C1 segment of cervical spinal cord (tissue), 14 donors: ENCODE measurements at regions not wholly inside any gene's neighbourhood (a gene's known extent, or its start where the extent isn't known, plus 50 kb on each side); places are given as distances from the start of the nearest gene placed in this dataset.

Experiments used
- DNase-seq, 14 donors: peaks; one replicate each; lab custom pipeline; 2025; lab: John Stamatoyannopoulos, UW

DNA sequence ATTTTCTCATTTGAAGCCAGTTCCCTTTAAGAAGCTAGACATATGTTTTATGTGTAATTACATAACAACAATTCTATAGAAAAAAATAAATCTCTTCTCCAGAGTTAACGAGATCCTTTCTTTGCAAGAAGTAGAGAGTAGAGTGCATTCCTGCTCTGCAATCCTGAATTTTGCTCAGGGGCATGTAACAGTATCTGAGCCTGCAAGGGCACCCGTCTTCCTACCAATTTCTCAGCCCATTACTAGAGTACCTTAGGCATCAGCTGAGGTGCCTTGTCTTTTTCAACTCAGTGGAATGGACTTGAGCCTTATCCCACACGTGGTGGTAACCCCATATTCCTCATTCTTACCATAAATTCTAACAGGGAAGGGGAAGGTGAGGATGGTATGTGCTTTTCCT is 205.9 kb downstream of the IKZF2 start:
- DNase-seq: no peak

DNA sequence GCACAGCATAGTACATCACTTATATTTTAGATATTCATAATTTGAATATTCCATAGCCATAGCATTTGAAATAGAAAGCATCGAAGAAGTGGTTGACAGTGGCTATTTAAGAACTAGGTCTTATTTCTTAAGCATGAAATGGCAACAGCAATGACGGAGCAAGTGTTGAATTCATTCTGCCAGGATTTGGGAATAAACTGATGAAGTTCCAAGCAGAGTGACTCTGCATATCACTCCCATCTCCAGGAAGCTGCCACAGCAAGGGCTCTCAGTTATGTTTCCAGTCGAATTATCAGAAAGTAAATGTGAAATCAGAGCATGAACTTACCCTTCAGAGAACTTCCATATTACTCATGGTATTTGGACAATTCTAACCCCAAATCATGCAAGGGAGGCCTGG is 208.1 kb downstream of the IKZF2 start:
- DNase-seq: no peak

DNA sequence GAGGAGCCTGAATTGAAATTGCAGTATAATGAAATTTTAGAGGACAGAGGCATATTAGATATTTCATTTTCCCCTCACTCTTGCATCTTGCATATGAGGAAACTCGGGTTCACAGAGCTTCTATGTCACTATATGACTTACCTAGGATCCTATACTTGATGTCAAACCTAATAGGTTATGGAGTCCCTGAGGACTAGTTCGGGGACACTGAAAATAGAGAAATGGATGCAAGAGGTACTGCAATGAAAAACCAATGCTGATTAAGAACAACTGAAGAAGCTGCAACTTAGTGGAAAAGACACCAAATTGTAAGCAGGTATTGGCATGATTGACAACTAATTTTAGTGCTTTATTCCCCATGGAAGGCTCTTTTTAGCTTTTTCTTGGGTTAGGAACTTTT is 210.1 kb downstream of the IKZF2 start:
- DNase-seq: no peak

DNA sequence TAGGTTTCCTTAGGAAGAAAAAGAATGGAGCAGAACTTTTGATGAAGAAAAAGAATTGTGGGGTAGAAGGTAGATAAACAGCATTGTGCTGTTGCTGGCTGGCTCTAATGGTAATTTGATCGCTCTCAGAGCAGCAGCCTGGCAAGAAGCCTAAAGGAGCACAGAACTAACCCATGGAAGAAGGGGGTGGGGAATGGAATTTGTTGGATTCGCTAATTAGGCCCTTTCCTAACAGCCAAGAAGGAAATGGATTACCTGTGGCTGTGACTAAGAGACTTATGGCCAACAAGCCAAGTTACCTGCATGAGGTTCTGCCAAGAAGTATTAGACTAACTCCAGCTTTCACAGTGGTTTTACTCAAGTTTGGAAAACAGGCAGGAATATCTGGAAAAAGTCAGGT is 210.6 kb downstream of the IKZF2 start:
- DNase-seq: peak in 1 of 14 donors; percentile 6

DNA sequence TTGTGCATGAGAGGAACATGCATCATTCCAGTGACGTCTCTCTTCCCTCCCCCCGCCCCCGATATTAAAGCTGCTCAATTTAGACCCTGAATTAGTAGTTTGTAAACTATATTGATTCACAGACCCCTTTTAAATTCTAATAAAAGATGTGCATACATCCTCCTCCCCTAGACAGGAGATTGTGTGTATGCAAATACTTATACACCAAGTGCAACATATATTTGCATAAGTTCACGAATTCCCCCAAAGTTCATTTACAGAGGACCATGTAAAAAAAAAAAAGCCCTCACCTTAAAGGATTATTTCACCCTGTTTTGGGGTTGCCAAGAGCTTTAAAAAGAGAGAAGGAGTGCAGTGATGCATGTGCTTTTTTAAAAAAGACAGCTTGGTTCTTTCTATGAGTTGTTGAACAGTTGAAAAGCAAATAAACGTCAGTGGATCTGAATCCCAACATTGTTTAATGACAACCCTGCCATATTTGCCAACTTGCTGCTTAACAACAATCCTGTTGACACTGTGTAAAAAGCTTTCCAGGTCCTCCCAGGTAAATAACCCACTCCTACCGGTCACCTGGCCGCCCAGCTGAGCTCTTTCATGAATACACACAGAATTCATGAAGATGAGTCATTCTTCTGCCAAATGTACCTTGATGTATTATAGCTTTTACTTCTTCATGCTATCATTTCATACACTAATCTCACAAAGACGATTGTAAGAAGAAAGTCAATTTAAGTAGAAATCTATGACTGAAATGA is 211.5 kb downstream of the IKZF2 start:
- DNase-seq: no peak

DNA sequence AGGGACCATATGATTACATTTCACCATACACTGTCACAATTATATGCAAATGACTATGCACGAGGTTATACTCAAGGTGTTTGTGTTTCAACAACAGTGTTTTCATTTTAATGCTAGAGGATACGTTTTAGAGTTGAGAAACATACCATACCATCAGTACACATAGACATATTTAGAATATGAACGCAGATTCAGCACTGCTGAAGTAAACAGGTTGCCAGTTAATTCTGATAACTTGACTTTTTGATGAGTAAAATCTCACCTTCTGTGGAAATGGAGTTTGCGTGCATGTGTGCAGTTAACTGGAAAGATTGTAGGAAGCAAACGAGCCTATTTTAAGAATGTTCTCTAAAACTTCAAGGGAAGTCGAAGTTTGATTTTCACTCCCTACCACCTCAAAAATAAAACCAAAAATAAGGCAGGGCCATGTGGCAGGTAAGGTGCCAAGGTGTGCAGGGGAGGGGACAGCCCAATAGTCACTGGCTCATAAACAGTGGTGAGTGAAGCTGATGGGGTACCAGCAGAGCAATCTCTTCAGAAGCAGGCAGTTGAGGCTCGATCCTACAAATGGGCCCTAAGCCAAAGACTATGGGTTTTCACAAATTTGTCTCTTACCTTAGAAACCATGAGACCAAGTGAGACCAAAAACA is 213.1 kb downstream of the IKZF2 start:
- no peak for DNase-seq

DNA sequence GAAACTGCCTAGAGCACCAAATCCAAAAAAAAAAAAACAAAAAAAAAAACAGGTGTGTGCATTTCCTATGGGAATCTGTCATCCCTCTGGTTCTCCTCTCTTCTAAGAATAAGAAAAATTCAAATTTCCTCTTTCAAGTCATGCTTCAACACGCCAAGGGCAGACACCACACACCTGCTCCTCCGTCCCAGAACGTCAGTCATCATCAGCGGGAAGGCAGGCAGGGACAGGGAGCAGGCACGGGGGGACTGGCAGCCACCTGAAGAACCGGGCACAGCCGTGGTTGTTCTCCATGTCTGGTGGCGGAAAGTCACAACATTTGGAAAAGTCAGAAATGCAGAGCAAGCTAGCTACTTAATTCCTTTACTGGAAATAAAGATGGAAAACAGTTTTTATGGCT is 214.8 kb downstream of the IKZF2 start:
- DNase-seq: no peak

DNA sequence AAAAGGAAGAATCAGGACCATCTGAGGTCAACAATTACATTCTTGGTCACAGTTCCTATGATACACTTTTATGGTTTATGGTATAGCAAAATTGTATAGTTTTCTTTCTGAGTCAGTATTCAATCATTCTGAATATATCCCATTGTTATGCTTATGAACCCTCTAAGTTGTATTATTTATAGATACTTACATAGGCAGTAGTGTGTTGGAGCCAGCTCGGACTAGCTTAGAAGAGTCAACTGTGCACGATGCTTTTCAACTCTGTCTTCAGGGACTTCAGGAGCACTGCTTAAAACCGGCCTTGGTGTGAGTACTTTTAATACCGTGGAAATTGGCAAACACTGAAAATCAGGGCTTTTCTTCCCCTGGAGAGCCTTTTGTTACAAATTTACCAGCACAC is 215.7 kb downstream of the IKZF2 start:
- DNase-seq: no peak

DNA sequence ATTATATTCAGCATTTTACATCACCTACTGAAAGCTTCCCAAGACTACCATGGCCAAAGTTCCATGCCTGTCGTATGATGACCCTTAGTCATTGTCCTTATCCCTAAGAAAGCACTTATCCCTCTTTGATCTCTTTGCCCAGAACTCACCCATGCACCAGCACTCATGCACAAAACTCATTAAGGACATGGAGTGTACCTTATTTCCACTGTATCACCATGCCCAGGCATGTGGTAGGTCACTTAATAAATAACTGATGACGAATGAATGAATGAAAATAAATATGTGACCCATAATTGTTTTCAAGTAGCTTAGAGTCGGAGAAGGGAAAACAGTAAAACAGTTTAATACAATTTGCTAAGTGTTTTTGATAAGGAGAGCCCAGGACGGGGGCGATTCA is 220.1 kb downstream of the IKZF2 start:
- DNase-seq: no peak

DNA sequence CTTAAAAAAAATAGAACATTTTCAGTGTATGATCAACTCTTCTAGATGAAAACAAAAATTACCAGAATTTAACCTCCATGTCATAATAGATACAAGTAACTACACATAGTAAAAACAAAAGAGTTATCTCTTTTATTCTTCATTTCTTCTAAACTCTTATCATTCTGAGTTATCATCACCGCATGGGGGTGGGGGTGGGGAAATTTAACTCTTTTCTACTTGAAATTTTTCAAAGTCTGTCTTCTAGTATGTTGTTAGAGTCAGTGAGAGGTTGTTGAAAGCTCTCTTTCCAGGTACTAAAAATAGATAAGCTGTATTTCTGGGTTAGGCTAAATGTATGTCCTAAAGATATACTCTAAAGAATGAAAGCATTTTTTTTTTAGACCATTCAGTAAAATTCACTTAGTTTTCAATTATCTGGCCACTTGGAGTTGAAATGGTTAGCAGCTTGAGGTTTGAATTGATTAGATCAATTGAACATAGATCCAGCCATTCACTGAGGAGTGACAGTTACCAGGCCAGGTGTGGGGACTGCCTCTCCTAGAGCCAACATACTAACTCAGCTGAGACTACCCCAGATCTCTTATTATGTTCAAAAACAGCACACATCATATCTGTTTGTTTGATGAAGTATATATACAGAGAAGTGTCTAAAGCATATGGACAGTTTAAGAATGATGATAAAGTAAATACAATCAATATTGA is 220.7 kb downstream of the IKZF2 start:
- DNase-seq: no peak

DNA sequence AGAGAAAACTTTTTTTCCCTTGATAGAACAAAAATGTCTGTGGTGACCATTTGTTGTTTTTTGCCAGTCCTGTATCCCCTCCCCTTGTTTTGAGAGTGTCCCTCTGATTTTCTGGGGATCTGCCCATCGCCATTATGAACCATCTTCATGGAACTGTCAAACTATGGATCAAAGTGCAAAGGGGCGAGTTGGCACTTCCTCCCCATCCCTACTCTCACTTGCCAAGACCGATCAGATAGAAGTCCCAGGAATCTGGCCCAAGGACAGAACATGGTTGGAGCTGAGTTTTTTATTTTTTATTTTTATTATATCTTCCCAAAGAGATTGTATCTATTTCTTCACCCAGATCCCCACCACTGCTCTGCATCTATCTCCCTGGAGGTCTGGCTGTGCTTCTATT is 221.4 kb downstream of the IKZF2 start:
- no peak for DNase-seq

DNA sequence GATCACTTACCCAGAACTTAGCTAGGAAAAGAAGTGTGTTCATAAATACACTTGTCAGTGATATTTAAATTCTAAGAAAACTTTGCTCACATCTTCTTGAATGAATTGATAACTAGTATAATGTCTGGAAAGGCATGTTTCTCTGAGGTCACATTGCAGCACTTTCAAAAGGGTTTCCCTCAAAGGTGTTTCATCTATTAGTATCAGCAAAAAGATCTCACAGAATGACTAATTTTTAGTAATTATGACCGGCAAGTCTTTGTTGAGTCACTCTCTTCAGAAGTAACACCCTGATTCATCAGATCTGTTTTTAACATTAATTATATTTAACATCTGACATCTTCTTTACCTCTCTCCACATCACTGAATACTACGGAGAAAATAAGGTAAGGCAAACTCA is 222.3 kb downstream of the IKZF2 start:
- DNase-seq: no peak

DNA sequence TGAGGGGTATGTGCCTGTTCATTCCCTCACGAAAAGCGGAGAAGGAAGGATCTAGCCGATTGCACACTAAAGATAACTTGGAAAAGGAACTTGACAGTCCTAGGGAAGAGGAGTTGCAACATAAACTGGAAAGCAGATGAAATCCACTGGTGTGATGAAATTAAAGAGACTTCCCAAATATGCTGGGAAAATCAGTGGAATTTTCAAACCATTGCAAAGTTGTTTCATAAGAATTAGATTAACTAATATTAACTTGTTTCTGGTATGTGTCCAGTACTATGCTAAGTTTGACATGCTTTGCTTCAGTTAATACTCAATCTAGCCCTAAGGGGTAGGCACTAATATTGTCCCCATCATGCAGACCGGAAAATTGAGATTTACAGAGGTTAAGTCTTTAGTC is 222.7 kb downstream of the IKZF2 start:
- no peak for DNase-seq

DNA sequence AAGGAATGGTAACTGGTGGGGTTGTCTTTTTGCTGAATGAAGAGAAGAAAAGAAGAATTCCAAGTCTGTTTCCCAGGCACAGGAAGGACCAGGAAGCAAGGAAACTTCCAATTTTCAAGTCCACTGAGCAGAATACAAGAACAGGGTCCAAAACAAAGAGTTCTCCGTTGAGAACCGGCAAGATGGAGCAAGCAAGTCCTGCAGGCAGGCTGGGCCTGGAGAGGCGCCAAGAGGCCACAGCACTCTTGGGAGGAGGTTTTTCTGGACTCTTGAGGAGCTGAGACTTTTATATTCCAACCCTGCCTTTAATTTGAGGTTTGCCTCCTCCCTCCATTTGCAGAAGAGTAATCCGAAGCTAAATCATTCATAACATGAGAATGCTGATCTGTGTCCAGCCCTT is 224.5 kb downstream of the IKZF2 start:
- peak in 2 of 14 donors; percentile 4 to 39 for DNase-seq

DNA sequence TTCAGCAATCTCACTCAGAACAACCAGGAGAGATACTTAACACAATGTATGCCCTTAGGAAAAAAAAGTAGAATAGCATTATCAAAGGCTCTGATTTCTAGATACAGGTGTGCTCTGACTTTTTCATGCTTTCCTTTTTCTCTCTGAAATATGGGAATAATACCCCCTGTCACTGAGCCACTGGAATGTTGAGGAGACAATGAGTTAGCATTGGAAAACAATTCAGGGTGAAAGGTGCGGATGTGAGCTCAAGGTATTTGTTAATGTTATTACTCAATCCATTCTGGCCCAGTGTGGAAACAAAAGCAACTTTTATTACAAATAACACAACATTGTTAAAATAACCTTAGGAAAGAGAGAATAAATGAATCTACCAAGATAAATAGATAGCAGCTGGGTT is 228.0 kb downstream of the IKZF2 start:
- no peak for DNase-seq

DNA sequence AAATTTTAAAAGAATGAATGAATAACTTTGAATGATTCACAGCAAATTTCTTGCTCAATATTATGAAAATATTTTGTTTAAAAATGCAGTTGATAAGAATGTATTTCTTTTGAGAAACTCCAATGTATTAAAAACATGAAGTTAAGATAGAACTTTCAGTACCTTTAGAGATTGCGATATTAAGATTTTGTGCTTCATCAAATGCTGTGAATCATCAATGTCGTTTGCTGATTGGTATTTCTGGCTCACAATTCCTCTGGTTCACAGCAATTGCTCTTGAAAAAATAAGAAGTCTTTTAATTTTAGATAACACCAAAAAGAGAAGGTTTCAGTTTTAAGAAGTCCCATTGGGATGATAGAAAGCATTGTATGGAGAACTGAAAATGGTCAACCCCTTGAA is 228.7 kb downstream of the IKZF2 start:
- no peak for DNase-seq

DNA sequence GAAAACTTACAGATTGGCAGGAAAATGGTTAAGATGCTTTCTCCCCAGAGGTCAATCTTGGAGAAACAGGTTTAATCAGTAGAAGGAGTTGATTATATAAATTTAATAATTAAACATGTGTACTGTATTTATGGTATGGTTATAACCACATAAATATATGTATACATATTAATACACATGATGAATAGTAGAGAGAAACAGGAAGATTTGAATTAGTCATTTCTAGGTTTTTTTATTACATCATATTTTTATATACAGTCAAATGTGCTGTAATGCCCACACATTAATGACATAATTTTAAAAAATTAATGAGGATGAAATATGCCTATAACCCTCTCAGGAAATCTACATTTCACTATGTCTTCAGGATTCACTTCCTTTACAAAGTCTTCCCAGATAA is 229.7 kb downstream of the IKZF2 start:
- DNase-seq: no peak

DNA sequence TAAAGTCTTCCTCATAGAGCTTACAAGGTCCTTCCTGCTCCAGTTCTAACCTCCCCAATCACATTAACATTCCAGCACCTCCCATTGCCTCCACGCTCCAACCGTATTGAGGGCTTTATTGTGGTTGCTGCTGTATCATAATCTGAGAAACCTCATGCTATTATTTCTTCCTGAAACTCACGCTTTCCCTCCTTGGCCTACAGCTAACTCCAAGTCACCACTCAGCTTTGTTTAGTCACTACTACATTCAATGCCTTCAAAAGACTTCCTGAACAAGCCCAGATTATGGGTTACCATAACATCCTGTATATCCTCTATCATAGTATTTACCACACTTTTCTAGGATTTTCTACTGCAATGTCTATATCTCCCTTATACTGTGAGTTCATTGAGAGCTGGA is 230.4 kb downstream of the IKZF2 start:
- DNase-seq: no peak

DNA sequence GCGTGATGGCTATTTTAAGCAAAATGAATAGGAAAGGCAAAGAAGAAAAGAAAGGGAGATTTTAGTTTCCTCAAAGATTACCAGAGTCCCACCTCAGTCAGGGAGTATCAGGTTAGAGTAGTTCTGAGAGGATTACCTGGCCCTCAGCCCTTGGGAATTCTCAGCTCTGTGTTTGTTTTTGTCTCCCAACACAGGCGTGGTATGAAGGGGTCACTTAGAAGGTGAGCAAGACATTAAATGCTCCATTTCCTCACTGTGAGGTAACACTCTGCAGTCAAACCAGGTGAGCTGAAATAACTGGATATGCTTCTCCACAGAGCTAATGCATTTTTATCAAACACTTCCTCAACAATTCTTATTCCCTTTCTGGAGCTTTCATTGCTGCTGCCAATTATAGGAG is 232.2 kb downstream of the IKZF2 start:
- no peak for DNase-seq

DNA sequence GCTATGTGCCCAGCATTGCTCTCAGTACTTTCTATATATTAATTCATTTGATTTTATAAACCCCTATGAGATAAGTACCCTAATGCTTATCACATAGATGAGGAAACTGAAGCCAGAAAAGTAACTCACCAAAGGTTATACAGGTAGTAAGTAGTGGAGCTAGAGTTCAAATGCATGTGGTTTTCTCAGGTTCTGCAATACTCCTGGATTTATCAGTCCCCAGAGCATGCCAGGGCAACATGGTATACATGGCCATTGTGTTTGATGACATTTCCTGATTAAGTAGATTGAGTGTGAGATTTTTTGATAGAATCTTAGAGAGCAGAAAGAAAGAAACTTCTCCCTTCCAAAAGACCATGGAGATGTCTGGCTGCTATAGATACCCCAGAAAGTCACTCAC is 233.1 kb downstream of the IKZF2 start:
- DNase-seq: no peak

DNA sequence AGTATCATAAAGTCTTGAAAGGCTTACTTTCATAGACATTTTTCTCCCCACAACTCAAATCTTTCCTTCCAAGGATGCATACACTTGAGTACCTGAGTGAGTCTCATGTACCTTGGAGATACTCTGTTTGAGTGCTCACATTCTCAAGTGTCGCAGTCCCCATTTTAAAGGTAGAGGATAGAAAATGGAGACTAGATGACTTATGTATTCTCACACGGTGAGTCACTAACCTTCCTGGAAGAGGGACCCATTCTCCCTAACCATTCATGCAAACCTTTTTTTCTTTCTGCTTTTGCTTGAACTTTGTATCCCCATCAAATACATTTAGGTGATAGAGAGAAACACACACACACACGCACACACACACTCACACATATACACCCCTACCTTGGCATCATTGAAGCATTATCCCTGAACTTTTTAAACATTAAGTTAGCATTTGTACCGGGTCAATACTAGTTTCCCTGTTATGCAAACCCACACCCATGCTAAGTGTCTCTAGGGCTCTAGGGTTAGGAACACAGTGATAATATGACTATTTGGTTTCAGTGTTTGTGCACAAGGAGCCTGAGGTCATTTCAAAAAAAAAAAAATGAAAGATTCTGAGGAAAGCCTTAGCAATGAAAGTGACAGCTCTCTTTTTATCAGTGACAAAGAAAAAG is 236.2 kb downstream of the IKZF2 start:
- no peak for DNase-seq

DNA sequence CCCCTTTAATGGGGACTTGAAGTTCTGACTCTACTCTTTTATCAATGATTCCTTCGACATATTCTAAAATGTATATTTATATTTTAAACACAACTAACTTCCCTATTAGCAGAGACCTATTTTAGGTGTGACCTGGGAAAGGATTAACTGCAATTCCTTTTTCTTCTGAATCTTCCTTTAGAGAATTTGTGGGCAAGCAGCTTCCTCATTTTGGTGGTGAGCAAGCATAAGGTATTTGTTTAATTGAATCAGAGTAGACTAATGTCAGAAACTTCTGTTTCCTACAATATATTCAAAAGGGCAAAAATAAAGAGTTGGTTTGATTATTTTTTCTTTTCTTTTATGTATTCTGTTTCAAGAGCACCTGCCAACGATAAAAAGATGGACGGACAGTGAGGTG is 237.0 kb downstream of the IKZF2 start:
- DNase-seq: no peak
